Fibroblast of lung (primary cell): ENCODE measurements at regions not wholly inside any gene's neighbourhood (a gene's known extent, or its start where the extent isn't known, plus 50 kb on each side); places are given as distances from the start of the nearest gene placed in this dataset.
A peak's percentile ranks its signal among the peaks of the same experiment; 100 is the strongest.

Source experiments
- DNase-seq, 2 donors: peaks; one replicate each; pipeline versions ENCODE4 v3.0.0 to v3.0.0-alpha.2; 2010; ENCODE audit warnings: low read depth in 2 of 2
- H2AFZ ChIP-seq: 2 replicates; pipeline ENCODE4 v1.5.1; 2012; ENCODE audit warnings: low read length, control low read depth, inconsistent platforms
- H3K27ac ChIP-seq: 2 replicates; pipeline ENCODE4 v1.5.1; 2011; ENCODE audit warnings: low read length, control low read depth; ENCODE audit not compliant: insufficient read depth
- H3K27me3 ChIP-seq: 2 replicates; pipeline ENCODE4 v1.5.1; 2011; ENCODE audit warnings: mild to moderate bottlenecking, low read length; ENCODE audit not compliant: control insufficient read depth, insufficient read depth
- H3K36me3 ChIP-seq: 2 replicates; pipeline ENCODE4 v1.5.1; 2011; ENCODE audit warnings: low read length; ENCODE audit not compliant: control insufficient read depth, insufficient read depth
- H3K4me1 ChIP-seq: 2 replicates; pipeline ENCODE4 v1.5.1; 2011; ENCODE audit warnings: low read length; ENCODE audit not compliant: control insufficient read depth, insufficient read depth; ENCODE audit errors: extremely low read depth
- H3K4me2 ChIP-seq: 2 replicates; pipeline ENCODE4 v1.5.1; 2011; ENCODE audit warnings: low read length, control low read depth; ENCODE audit not compliant: insufficient read depth; ENCODE audit errors: extremely low read depth
- H3K4me3 ChIP-seq, 4 experiments: fragments of 200-600 bp in 1 of 4; sonication (generic) in 1 of 4; replicated peaks in 1 of 4; 2 replicates each; pipeline ENCODE4 v1.5.1; 2011 to 2016; ENCODE audit warnings: low read length in 4 of 4, low read depth in 3 of 4, mild to moderate bottlenecking in 3 of 4, control low read depth in 2 of 4, inconsistent platforms in 1 of 4, mixed read lengths in 1 of 4; ENCODE audit not compliant: insufficient read depth in 1 of 4; ENCODE audit errors: control extremely low read depth in 1 of 4
- H3K79me2 ChIP-seq: 2 replicates; pipeline ENCODE4 v1.5.1; 2012; ENCODE audit warnings: mild to moderate bottlenecking, low read length, inconsistent platforms; ENCODE audit not compliant: control insufficient read depth, insufficient read depth
- H3K9ac ChIP-seq: 2 replicates; pipeline ENCODE4 v1.5.1; 2011; ENCODE audit warnings: mild to moderate bottlenecking, low read length, control low read depth; ENCODE audit not compliant: insufficient read depth
- H3K9me3 ChIP-seq: 2 replicates; pipeline ENCODE4 v1.5.1; 2012; ENCODE audit warnings: low read depth, low read length; ENCODE audit not compliant: control insufficient read depth, insufficient read depth
- H4K20me1 ChIP-seq: 2 replicates; pipeline ENCODE4 v1.5.1; 2011; ENCODE audit warnings: low read length; ENCODE audit not compliant: control insufficient read depth, insufficient read depth; ENCODE audit errors: extremely low read depth
- EZH2 ChIP-seq: IDR thresholded peaks from 2 replicates; pipeline ENCODE4 v1.5.1; 2012; ENCODE audit warnings: low read length, control low read depth, mild to moderate bottlenecking; ENCODE audit errors: missing control alignments
- TF ChIP-seq, protein P1 (sequence below), 2 donors: IDR thresholded peaks in 1 of 2; conservative IDR thresholded peaks in 1 of 2; 1 replicate in 1 of 2; 2 replicates in 1 of 2; pipeline ENCODE4 v1.5.1; 2011 to 2012; ENCODE audit warnings: low read length in 2 of 2, control low read depth in 1 of 2, inconsistent platforms in 1 of 2, low read depth in 1 of 2, mild to moderate bottlenecking in 1 of 2

DNA sequence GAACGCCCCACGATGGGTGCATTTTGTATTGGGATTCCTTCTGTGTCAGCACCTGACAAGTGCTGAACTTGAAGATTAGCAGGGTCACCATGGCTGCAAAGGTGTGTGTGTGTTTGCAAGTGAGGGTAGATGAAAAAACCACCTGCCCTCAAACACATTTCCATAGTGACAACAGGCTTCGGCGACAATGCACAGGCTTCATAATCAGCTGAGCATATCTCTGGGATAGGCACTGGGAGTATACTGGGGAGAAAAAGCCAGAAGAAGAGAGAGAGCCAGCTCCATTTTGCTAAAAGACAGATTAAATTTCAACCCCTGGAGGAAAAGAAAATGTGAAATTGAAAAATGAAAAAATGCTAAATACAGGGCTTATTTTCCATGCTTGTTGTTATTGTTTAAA is 656.1 kb downstream of the INHBA start:
- H3K4me3 ChIP-seq, result no peak overlapping the region
- peaks cover 14% of the 10 kb centered on the region for H3K4me1 ChIP-seq
- H3K27ac ChIP-seq, result peak overlapping the region; percentile 26
- H3K79me2 ChIP-seq, result no peaks in the 10 kb centered on the region
- H2AFZ ChIP-seq, result no peak overlapping the region
- no peaks in the 10 kb centered on the region for H4K20me1 ChIP-seq
- TF ChIP-seq EZH2, result no peak
- TF ChIP-seq, protein P1, sequence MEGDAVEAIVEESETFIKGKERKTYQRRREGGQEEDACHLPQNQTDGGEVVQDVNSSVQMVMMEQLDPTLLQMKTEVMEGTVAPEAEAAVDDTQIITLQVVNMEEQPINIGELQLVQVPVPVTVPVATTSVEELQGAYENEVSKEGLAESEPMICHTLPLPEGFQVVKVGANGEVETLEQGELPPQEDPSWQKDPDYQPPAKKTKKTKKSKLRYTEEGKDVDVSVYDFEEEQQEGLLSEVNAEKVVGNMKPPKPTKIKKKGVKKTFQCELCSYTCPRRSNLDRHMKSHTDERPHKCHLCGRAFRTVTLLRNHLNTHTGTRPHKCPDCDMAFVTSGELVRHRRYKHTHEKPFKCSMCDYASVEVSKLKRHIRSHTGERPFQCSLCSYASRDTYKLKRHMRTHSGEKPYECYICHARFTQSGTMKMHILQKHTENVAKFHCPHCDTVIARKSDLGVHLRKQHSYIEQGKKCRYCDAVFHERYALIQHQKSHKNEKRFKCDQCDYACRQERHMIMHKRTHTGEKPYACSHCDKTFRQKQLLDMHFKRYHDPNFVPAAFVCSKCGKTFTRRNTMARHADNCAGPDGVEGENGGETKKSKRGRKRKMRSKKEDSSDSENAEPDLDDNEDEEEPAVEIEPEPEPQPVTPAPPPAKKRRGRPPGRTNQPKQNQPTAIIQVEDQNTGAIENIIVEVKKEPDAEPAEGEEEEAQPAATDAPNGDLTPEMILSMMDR (conservative IDR thresholded peaks at IDR 0.05 in 1 of 2, IDR thresholded peaks at IDR 0.05 in 1 of 2; ENCODE audit: low read depth in 1 of 2, low read length in 2 of 2), result no peak
- H3K4me2 ChIP-seq, result no peak overlapping the region
- no peaks in the 10 kb centered on the region for H3K27me3 ChIP-seq
- H3K9ac ChIP-seq, result no peak overlapping the region
- no peaks in the 10 kb centered on the region for H3K36me3 ChIP-seq
- DNase-seq, result no peak
- no peaks in the 10 kb centered on the region for H3K9me3 ChIP-seq

DNA sequence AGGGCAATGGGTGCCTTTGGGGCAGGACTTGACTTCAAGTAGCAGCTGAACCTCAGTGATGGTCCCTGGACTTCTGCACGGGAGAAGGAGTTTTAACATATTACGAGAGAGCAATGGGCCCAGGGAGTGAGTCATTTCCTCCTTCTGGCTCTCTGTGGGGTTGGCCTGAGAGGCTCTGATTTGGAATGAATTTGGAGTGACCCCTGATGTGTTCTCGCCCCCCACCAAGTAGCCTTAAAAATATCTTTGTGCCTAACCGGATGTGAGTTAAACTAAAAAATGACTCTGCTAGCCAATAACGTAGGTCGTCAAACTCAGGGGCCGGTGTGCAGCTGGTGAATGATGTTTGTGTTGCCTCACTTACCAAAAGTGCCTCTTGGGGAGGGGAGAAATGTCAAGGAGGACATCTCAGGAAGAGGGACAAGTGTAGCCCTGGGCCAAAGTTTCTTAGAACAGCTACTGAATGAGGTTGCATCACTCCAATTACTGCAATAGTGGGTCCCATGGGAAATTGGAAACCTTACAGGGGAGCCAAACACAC is 656.6 kb downstream of the INHBA start:
- Histone ChIP-seq H3K36me3 (no peaks in the 10 kb centered on the region), H3K79me2 (no peaks in the 10 kb centered on the region), H3K4me1 (peaks cover 14% of the 10 kb centered on the region), H3K27ac (peak overlapping the region; percentile 10), H3K4me2 (no peak overlapping the region), H3K9me3 (no peaks in the 10 kb centered on the region), H3K4me3 (no peak overlapping the region), H2AFZ (no peak overlapping the region), H3K27me3 (no peaks in the 10 kb centered on the region), H3K9ac (no peak overlapping the region), H4K20me1 (no peaks in the 10 kb centered on the region)
- TF ChIP-seq, protein P1 (conservative IDR thresholded peaks at IDR 0.05 in 1 of 2, IDR thresholded peaks at IDR 0.05 in 1 of 2; ENCODE audit: low read depth in 1 of 2, low read length in 2 of 2), result no peak
- TF ChIP-seq EZH2, result no peak
- peak; percentile 58 to 81 for DNase-seq

DNA sequence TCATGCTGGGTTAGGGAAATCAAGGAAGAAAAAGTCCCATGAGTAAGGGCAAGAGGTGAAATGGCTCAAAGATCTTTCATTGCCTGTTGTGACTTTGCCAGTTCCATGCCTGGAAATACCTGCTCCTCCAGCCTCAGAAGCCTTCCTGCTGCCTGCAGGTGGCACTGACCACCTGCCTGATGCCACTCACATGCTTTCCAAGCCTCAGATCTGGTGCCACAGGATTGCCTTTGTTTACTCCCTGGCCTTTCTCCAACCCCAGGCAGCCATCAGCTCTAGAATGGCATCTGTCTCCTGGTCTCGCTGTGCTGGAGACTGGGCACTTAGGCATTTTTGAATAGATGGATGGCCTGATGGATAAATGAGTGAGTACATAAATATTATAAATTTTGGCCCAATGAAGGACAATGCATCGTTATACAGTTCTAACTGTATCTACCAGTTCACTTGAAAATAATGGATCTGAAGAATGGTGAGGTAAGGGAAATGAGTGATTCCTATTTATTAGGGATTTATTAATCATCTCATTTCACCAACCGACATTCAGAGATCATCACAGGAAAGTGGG is 657.2 kb downstream of the INHBA start:
- H4K20me1 ChIP-seq, result no peaks in the 10 kb centered on the region
- TF ChIP-seq, protein P1 (conservative IDR thresholded peaks at IDR 0.05 in 1 of 2, IDR thresholded peaks at IDR 0.05 in 1 of 2; ENCODE audit: low read depth in 1 of 2, low read length in 2 of 2), result no peak
- no peak for TF ChIP-seq EZH2

More for the DNA sequence above, 657.2 kb downstream of the INHBA start:
- Histone ChIP-seq H3K27me3 (no peaks in the 10 kb centered on the region), H2AFZ (no peak overlapping the region), H3K9ac (no peak overlapping the region), H3K79me2 (no peaks in the 10 kb centered on the region), H3K4me3 (no peak overlapping the region), H3K4me2 (no peak overlapping the region), H3K36me3 (no peaks in the 10 kb centered on the region), H3K9me3 (no peaks in the 10 kb centered on the region), H3K27ac (peak overlapping the region; percentile 10), H3K4me1 (peaks cover 14% of the 10 kb centered on the region)
- DNase-seq, result no peak
